NOMO-1 treated with dmso at 0.1 percent for 144 hours (cell line): ENCODE measurements at regions not wholly inside any gene's neighbourhood (a gene's known extent, or its start where the extent isn't known, plus 50 kb on each side); places are given as distances from the start of the nearest gene placed in this dataset.
"Not testable (repeated sequence)": the region's sequence is repeated elsewhere in the genome, so short reads cannot be mapped to it uniquely, and the experiment has no call there.

ENCODE experiments used
- DNase-seq: peaks from one replicate; lab custom pipeline; 2025; ENCODE audit not compliant: unreplicated experiment; lab: John Stamatoyannopoulos, UW

DNA sequence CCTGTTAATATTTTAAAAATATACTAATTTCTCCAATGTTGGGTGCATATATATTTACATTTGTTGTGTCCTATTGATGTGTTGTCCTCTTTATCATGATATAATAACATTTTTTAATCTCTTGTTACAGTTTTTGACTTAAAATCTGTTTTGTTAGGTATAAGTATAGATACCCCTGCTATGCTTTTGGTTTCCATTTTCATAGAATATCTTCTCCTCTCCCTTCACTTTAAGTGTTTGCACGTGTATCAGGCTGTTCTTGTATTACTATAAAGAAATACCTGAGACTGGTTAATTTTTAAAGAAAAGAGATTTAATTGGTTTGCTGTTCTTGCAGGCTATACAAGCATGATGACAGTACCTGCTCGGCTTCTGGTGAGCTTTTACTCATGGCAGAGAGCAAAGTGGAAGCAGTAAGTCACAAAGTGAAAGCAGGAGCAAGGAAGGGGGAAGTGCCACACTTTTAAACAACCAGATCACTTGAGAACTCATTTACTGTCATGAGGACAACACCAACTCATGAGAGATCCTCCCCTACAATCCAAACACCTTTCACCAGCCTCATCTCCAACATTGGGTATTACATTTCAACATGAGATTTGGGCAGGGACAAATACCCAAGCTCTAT lies 340.5 kb upstream of the SYNCRIP start:
- no peak for DNase-seq

DNA sequence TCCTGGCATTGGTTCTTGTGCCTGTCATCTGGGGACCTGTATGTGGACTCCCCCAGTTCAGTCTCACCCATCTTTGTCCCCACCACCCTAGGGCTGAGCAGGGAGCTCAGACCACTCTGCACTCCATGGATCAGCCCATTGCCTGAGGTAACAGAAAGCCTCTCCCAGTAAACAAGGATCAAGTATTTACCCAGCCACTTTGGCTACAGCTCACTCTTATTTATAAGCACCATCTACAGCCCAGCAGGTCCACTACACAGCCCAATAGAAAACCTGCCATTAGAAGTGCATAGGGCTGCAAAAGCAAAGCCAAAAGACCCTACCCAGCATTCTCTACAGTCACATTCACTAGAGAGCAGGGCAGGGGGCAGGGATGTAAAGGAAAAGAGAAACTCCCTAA lies 335.0 kb upstream of the SYNCRIP start:
- no peak for DNase-seq

DNA sequence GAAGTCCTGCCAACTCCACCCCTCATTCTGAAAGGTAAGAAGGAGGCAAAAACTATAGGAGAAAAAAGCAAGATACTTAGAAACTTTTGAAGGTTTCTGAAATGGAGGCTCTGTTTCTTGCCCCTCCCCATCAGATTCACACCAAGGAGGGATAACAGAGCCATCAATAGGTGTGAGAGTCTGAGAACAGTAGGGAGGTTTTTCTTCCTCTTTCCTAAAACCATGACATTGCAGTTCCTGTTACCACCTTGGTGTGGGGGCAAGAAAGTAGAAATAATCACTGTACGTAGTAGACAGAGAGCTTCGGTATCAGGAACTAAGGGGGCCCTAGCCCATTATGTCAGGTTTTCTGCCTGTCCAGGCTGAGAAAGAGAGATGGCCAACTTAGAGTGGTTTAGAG lies 333.3 kb upstream of the SYNCRIP start:
- DNase-seq = no peak

DNA sequence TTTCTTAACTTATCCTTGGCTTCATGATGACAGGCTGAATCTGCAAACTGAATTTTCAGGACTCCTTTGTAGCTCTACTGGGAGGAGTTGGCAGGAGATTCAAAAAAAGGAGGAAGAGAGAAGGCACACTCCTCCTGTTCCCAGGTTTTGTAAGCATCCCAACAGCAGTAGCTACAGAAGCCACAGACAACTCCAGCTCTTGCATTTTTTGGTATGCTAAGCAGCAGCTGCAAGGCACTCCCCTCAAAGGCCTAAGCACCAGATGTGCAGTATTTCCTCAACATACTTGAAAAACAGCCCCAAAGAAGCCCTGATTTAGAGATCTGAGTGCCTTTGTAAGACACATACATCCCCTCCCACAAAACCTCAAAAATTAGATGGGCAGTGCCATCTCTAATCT lies 328.6 kb upstream of the SYNCRIP start:
- no peak for DNase-seq

DNA sequence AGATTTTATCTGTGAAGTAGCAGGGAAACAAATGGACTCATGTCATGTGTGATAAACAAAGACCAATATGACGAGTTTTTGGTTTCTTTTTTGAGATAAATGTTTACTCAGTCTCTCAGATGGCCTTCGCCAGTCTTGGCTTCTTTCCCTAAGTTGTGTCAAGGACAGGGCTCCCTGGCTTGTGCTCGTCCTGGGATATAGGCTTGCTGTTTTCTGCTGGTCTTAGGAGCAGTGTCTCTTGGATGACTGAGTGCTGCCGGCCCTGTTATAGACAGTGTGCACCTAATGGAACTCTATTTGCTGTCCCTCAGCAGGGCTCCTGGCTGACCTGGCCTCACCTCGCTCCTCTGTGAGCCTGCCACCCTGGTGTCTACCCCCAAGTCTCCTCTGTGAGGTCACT lies 324.1 kb upstream of the SYNCRIP start:
- no peak for DNase-seq

DNA sequence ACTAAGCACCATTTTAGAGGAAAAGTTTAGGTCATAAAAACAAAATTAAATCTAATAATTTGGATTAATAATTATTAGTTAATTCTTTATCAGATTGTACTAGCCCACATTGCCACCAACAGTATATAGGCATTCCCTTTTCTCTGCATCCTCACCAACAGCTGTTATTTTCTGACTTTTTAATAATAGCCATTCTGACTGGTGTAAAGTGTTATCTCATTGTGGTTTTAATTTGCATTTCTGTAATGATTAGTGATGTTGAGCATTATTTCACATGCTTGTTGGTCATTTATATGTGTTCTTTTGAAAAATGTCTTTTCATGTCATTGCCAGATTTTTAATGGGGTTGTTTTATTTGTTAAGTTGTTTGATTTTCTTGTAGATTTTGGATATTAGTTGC lies 319.1 kb upstream of the SYNCRIP start:
- no peak for DNase-seq

DNA sequence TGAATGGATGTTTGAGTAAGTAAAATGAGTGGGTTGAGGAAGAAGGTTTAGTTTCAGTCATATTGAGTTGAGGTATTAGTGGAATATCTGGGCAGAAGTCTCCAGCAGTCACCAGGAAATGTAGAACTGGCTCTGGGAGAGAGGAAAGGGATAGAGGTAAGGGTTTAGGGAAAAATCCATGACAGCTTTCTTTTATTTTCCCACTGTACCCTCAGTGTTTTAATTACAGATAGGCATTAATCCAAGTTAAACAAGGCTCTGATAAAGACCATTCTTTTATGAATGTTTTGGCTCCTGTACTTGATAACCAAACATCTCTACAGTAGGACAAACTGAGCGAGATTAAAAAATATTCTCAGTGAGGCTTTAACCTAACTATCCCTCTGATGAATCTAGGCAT lies 318.4 kb upstream of the SYNCRIP start:
- no peak for DNase-seq

DNA sequence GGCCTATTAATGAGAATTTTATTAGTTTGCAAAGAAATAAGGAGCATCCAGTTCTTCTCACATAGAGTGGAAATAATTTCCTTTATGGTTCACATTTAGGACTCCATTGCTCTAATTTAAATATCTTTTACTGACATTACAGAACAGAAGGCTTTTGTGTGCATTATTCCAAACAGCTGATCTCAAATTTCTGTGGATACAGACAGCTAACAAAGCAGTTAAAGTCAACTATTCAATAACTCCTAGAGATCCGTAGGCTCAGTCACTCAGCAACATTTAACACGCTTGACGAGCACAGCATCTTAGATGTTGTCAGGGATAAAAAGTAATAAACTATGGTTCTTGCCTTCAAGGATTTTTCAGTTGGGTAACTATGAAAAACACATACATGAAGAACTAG lies 305.8 kb upstream of the SYNCRIP start:
- no peak for DNase-seq

DNA sequence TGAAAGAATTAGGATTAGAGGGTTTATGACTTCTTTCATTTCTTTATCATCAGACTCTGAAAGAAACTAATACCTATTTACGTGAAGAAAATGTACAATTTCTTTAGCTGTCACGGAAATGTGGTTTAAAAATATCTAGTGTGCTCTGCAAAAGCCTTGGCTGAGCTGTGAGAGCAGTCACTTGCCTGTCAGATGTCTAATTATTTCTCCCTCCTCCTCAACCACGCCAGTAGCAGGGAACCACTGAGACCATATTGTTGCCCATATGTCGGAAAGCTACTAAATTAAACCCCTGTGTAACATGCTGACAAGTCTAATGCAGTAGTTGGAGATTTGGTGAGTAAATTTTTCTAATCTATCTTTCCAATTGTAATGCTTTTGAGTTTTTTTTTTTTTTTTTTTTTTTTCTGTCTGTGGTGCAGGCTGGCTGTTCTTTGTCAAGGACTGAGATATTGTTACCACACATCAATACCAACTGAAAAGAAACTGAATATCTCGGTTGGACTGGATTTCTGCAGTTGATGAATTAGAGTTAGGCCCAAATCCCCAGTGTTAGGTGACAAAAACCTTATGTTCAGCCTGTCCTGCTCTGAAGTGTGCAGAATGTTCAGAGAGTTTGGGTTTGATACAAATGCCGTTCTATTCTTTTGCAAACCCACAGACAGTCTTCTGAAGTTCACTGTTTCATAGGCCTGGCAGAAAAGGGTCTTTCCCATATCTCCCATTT lies 302.9 kb upstream of the SYNCRIP start:
- no peak for DNase-seq

DNA sequence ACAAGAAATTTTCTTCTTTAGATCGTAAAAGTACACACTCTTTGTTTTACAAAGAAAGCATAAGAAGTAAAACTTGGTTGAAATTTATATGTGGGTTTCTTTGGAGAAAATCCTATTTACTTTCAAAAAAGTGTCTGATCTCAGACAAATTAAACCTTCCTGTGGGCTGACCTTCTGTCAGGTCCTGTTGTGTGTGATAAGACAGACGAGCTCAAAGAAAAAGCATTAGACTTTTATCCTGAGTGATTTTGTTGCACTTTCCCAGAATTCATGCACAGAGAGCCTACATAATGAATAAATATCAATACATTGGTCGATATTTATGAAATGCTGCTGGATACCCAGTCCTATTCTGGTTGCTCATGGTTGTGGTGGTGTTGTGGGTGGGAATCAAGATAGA lies 302.1 kb upstream of the SYNCRIP start:
- no peak for DNase-seq

DNA sequence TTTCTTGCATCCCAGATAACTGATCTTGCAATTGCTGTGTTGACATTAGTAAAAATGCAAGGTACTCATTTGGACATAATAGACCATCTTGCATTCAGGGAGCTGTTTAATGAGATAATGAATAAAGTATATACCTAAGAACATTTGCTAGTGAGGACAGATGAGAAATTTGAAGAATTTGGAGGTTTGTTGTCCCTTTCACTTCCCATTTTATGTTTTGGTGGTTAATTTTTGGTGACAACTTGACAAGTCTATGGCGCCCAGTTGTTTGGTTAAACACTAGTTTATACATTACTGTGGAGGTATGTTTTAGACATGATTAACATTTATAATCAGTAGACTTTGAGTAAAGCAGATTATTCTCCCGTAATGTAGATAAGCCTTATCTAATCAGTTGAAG lies 300.2 kb upstream of the SYNCRIP start:
- DNase-seq = no peak

DNA sequence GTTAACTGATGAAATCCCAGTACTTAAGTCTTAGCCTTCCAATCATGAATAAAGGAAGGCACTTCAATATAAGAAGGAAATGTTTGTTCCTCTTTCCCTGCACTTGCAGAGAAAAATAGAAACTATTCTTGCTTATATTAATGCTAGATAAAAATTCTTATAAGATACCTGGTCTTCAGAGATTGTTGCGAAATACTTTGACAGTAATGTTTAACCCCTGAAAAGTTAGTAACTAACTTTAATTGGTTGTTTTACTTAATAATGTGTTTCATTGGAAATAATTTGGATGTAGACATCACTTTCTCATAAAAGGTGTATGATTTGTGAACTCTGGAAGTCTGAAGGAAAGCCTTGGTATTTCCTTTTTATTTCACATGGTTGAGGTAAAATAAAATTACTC lies 294.2 kb upstream of the SYNCRIP start:
- DNase-seq = no peak

DNA sequence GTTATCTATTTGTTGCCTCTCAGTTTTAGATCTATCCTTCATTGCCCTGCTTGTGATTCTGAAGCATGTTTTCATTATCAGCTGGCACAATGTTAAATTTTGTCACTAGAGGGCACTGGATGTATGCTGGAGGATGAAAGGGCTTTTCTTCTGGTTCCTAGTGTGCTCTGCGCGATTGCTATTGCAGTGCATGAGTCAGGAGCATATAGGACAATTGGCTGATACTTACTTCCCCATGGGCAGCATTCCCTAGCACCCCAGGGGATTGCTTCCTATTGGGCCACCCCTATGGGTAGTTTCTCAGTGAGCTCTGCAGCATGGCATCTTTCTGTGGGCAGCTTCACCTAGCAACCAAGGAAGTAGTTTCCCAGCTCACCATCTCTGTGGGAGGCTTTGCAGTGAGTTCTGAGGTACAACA lies 280.3 kb upstream of the SYNCRIP start:
- peak; percentile 8 for DNase-seq

DNA sequence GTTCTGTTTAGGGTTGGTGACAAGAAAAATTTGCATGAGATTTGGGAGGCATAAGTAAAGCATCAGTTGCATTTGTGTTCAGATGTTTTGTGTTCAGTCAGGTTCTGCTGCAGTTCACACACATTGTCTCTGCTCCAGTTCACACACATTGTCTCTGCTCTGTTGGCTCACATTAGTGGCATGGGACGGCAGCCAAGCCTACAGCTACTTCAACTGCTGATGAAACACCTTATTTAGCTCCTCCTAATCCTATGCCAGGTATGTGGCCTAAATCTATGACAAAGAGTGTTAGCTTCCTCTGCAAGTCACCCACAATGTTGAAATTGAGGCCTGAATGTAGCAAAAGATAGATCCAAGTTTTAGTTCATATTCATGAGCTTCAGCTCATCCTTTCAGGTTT lies 278.1 kb upstream of the SYNCRIP start:
- no peak for DNase-seq

DNA sequence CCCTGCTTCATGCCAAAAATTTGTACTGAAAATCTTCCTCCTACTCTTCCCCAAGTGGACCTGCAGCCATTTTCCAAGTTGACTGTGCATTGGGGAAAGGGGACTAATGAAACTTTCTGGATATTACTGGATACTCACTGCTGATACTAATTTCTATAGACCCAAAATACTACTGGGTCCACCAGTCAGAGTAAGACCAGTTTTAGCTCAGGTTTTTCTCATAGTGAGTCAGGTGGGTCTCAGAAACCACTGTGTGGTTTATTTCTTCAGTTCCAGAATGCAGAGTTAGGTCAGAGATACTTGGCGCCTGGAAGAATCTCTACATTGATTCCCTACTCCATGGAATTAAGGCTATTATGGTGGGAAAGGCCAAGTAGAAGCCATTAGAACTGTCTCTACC lies 274.8 kb upstream of the SYNCRIP start:
- no peak for DNase-seq

DNA sequence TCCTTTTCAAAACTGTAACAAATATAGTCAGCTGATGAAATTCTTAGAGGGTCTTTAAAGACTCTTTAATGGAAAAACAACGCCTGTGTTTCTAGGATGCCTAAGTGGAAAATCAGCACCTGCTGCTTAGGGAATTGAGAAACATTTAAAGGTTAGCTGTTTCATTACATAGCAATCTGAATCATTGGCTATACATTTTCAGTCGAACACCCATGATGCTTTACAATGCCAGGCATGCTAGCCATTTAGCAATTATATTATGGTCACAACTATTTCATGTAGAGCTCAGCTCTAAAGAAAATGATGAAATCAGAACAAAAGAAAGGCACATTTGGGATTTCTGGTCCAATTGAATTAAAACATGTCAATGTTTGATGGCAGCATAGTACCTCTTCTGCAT lies 270.3 kb upstream of the SYNCRIP start:
- DNase-seq = no peak

DNA sequence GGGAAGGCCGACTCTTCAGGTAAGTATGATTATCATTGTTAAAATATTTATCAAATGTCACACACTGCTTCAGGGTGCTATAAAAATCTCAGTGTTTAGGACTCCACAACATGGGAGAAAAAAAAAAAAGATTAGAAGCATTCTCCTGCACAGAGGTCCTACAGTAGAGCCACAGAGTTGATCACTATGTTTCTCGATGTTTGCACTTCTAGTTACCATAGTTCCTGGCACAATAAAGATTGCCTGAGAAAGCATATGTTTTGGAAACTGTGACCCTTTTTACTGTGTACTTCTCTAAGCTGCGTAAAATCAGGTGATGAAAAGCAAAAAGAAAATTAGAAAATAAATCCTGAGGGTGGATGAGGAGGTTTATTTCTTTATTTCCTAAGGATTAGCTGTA lies 269.9 kb upstream of the SYNCRIP start:
- no peak for DNase-seq

DNA sequence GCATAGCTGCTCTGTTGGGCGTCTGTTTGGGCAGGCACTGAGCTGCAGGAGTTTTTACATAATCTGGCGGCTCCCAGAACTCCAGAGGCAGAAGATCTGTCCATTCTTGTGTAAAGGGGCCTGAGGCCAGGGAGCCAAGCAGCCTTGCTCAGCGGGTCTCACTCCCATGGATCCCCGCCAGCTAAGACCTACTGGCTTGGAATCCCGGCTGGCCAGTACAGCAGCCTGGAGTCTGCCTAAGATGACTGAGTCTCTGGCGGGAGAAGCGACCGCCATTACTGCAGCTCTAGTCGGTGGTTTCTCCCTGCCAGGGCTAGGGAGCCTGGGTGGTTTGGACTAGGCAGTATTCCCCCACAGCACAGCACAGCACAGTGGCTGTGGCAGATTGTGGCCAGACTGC lies 268.4 kb upstream of the SYNCRIP start:
- DNase-seq = no peak

DNA sequence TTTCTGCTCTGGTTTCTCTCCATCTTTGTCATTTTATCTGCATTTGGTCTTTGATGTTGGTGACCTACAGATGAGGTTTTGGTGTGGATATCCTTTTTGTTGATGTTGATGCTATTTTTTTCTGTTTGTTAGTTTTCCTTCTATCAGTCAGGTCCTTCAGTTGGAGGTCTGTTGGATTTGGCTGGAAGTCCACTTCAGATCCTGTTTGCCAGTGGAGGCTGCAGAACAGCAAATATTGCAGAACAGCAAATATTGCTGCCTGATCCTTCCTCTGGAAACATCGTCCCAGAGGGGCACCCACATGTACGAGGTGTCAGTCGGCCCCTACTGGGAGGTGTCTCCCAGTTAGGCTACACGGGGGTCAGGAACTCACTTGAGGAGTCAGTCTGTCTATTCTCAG lies 265.4 kb upstream of the SYNCRIP start:
- not testable (repeated sequence) for DNase-seq

DNA sequence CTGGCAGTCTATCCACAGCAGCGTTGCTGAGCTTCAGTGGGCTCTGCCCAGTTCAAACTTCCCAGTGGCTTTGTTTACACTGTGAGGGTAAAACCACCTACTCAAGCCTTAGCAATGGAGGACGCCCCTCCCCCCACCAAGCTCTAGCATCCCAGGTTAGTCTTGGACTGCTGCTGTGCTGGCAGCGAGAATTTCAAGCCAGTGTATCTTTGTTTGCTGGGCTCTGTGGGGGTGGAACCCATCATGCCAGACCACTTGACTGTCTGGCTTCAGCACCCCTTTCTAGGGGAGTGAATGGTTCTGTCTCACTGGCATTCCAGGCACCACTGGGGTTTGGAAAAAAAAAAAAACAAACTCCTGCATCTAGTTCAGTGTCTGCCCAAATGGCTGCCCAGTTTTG lies 249.7 kb upstream of the SYNCRIP start:
- DNase-seq = no peak

DNA sequence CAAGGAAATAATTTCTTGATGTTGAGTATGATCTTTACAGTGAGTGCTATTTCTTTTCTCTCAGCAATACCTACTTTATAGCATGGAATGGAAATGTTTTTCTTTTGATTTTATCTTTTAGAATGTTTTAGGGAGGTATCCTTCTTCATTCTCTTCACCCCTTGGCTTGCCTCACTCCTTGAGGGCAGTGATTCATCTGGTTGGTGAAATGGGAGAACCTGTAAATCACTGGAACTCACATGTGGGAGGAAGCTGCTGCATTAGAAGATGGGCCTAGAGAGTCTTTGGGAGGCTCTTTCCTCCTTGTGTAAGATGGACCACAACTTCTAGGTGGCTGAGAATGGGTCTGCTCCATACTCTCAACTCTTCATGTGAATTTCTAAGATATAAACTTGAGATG lies 244.8 kb upstream of the SYNCRIP start:
- no peak for DNase-seq

DNA sequence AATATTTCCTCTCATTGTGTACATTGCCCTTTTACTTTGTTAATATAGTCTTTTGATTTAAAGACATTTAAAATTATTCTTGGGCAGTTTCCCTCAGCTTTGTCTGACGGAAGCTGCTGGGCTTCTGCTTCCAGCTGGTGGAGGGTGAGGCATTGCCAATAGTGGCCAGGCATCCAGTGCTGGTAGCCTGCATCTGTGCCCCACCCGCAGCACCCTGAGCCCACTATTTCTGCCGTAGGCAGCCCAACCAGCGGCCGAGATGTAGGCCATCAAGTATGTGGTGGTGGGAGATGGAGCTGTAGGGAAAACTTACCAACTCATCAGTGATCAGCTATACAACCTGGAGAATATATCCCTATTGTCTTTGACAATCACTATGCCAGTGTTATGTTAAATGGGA lies 226.0 kb upstream of the SYNCRIP start:
- no peak for DNase-seq

DNA sequence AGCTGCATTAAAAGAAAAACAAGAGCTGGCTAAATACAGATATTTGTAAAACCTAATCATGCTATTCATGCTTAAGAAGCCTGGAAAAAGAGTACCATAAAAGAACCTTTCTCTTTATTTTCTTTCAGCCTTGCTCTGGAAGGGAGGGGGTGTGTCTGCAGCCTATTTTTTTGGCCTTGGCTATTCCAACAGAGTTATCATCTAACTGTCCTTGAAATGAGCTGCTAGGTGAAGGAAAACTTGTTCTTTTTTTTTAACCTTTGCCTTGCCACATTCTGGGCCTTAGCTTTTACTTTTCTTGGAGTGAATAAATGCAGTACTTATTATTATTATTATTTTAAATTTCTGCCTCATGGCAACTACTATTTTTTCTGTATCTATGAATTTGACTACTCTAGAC lies 224.9 kb upstream of the SYNCRIP start:
- no peak for DNase-seq
